ENCODE measurements at regions not wholly inside any gene's neighbourhood (a gene's known extent, or its start where the extent isn't known, plus 50 kb on each side); places are given as distances from the start of the nearest gene placed in this dataset.
"Not testable (repeated sequence)": the region's sequence is repeated elsewhere in the genome, so short reads cannot be mapped to it uniquely, and the experiment has no call there.

DNA sequence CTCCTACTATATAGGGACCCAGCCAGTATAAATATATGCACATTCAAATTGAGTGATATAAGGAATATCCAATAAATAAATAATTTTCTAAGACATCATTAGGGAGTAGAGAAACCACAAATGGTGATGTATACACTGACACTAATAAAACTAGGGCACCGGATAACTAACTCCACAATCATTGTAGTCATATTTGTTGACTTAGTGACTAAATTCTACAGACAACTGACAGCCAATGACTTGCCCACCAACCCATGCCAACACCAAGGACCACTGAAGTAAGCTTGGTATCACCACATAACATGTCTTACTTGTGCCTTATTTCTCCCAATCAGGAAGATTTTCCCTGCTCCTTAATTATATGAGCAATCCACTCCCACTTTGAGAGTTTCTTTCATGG is 139.6 kb upstream of the TRPC6 start:
- H3K9me3 ChIP-seq (ENCODE audit: control insufficient read depth, insufficient read depth, low read length) = no peaks in the 10 kb centered on the region
- H3K4me3 ChIP-seq (ENCODE audit: low read depth, low read length) = no peak overlapping the region
- no peak for DNase-seq (ENCODE audit: low read depth in 4 of 6, low spot score in 6 of 6)
- no peaks in the 10 kb centered on the region for H3K36me3 ChIP-seq (ENCODE audit: control insufficient read depth, insufficient read depth, low read length)
- no peaks in the 10 kb centered on the region for H3K27me3 ChIP-seq (ENCODE audit: control insufficient read depth, insufficient read depth, low read length)
- no peak overlapping the region for H3K27ac ChIP-seq (ENCODE audit: low read depth, low read length)
- no peaks in the 10 kb centered on the region for H3K4me1 ChIP-seq (ENCODE audit: control insufficient read depth, insufficient read depth, low read length)
- no CpG with 5 or more reads among the region's 1 CpG for WGBS (ENCODE audit: insufficient coverage)

DNA sequence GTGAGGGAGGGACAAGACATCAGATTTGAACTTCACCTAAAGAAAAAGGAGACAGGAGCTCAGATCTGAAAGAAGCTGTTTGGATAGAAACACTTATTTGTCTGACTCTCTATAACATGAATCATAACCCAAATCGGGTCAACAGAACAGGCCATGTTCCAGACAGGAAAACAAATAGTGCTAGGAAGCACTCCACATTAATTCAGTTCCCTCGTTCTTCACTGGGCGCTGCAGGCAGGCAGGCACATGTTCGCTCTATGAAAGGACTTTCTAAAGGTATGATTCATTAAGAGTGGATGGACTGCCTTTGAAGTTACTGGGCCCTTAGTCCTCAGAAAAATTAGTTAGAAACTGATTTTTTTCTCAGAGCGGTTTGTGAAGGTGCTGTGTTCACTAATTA is 137.5 kb upstream of the TRPC6 start:
- WGBS (ENCODE audit: insufficient coverage) = 93% methylated on average over 4 of the region's 5 CpGs
- H3K27me3 ChIP-seq (ENCODE audit: control insufficient read depth, insufficient read depth, low read length) = no peaks in the 10 kb centered on the region
- no peaks in the 10 kb centered on the region for H3K36me3 ChIP-seq (ENCODE audit: control insufficient read depth, insufficient read depth, low read length)
- no peaks in the 10 kb centered on the region for H3K4me1 ChIP-seq (ENCODE audit: control insufficient read depth, insufficient read depth, low read length)
- no peaks in the 10 kb centered on the region for H3K9me3 ChIP-seq (ENCODE audit: control insufficient read depth, insufficient read depth, low read length)
- H3K4me3 ChIP-seq (ENCODE audit: low read depth, low read length) = no peak overlapping the region
- DNase-seq (ENCODE audit: low read depth in 4 of 6, low spot score in 6 of 6) = no peak
- H3K27ac ChIP-seq (ENCODE audit: low read depth, low read length) = no peak overlapping the region

DNA sequence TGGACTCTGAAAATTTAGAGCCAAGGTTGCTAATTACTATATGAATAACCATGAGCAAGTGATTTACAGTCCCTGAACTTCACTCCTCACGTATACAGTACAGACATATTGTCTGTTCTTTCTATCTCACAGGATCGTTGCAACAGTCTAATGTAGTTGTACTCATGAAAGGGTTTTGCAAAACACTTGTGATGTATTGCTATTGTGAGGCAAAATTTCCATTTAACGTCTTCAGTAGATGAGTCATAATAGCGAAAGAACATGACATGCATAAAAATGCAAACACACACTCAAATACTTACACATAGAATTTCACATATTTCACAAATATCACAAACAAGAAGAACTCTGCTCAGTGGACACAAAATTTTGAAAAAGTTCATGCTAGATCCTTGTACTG is 134.6 kb upstream of the TRPC6 start:
- H3K4me1 ChIP-seq (ENCODE audit: control insufficient read depth, insufficient read depth, low read length) = no peaks in the 10 kb centered on the region
- no peaks in the 10 kb centered on the region for H3K9me3 ChIP-seq (ENCODE audit: control insufficient read depth, insufficient read depth, low read length)
- no CpG with 5 or more reads among the region's 4 CpGs for WGBS (ENCODE audit: insufficient coverage)
- H3K27ac ChIP-seq (ENCODE audit: low read depth, low read length) = no peak overlapping the region
- no peaks in the 10 kb centered on the region for H3K36me3 ChIP-seq (ENCODE audit: control insufficient read depth, insufficient read depth, low read length)
- peak in 1 of 6 donors; percentile 26 for DNase-seq (ENCODE audit: low read depth in 4 of 6, low spot score in 6 of 6)
- no peak overlapping the region for H3K4me3 ChIP-seq (ENCODE audit: low read depth, low read length)
- no peaks in the 10 kb centered on the region for H3K27me3 ChIP-seq (ENCODE audit: control insufficient read depth, insufficient read depth, low read length)

DNA sequence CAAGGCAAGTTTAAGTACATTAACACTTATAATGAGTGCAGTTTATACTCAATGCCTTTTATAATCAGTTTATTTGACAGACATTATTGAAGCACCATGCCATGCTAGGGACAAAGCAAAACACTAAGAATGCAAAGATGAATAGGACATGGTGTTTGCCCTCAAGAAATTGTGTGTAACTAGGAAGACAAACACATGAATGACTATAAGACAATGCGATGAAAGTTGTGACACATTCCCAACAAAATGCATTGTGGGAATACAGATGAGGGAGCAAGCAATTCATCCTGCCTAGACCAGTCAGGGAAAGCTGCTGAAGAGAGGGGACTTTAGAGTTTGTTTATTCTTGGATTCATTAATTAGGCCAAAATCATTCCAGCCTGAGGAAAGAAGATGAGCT is 133.8 kb upstream of the TRPC6 start:
- Histone ChIP-seq H3K27ac (ENCODE audit: low read depth, low read length) (no peak overlapping the region), H3K27me3 (ENCODE audit: control insufficient read depth, insufficient read depth, low read length) (no peaks in the 10 kb centered on the region), H3K9me3 (ENCODE audit: control insufficient read depth, insufficient read depth, low read length) (no peaks in the 10 kb centered on the region), H3K4me3 (ENCODE audit: low read depth, low read length) (no peak overlapping the region), H3K36me3 (ENCODE audit: control insufficient read depth, insufficient read depth, low read length) (no peaks in the 10 kb centered on the region), H3K4me1 (ENCODE audit: control insufficient read depth, insufficient read depth, low read length) (no peaks in the 10 kb centered on the region)
- DNase-seq (ENCODE audit: low read depth in 4 of 6, low spot score in 6 of 6) = no peak
- no CpG with 5 or more reads among the region's 1 CpG for WGBS (ENCODE audit: insufficient coverage)

DNA sequence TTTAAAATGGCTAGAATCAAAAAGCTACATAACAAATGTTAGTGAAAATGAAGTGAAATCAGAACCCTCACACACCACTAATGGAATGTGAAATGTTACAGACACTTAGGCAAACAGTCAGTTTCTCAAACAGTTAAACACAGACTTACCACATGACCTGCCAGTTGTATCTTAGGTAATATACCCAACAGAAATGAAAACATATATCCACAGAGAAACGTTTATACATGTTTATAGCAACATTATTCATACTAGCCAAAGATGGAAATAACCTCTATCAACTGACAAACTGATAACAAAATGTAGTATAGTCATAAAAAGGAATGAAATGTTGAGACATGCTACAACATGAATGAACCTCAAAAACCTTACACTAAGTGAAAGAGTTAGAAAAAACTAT is 131.5 kb upstream of the TRPC6 start:
- no peaks in the 10 kb centered on the region for H3K36me3 ChIP-seq (ENCODE audit: control insufficient read depth, insufficient read depth, low read length)
- peaks cover 3% of the 10 kb centered on the region for H3K9me3 ChIP-seq (ENCODE audit: control insufficient read depth, insufficient read depth, low read length)
- no peak for DNase-seq (ENCODE audit: low read depth in 4 of 6, low spot score in 6 of 6)
- no peak overlapping the region for H3K4me3 ChIP-seq (ENCODE audit: low read depth, low read length)
- H3K27me3 ChIP-seq (ENCODE audit: control insufficient read depth, insufficient read depth, low read length) = no peaks in the 10 kb centered on the region
- no peak overlapping the region for H3K27ac ChIP-seq (ENCODE audit: low read depth, low read length)
- H3K4me1 ChIP-seq (ENCODE audit: control insufficient read depth, insufficient read depth, low read length) = no peaks in the 10 kb centered on the region
- WGBS (ENCODE audit: insufficient coverage) = no CpG with 5 or more reads among the region's 1 CpG

DNA sequence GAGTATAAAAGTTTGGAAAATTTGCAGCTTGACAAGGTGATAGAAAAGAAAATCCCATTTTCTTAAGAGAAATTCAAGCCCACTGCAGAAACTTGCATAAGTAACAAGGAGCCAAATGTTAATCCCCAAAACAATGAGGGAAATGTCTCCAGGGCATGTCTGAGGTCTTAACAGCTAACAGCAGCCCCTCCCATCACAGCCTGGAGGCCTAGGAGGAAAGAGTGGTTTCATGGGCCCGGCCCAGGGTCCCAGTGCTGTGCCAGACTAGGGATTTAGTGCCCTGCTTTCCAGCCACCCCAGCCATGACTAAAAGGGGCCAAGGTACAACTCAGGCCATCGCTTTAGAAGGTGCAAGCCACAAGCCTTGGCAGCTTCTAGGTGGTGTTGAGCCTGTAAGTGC is 123.7 kb upstream of the TRPC6 start:
- no peak for DNase-seq (ENCODE audit: low read depth in 4 of 6, low spot score in 6 of 6)
- H3K27me3 ChIP-seq (ENCODE audit: control insufficient read depth, insufficient read depth, low read length) = no peaks in the 10 kb centered on the region
- H3K9me3 ChIP-seq (ENCODE audit: control insufficient read depth, insufficient read depth, low read length) = peaks cover 3% of the 10 kb centered on the region
- H3K4me1 ChIP-seq (ENCODE audit: control insufficient read depth, insufficient read depth, low read length) = no peaks in the 10 kb centered on the region
- WGBS (ENCODE audit: insufficient coverage) = 80% methylated on average over 2 of the region's 2 CpGs
- no peaks in the 10 kb centered on the region for H3K36me3 ChIP-seq (ENCODE audit: control insufficient read depth, insufficient read depth, low read length)
- H3K4me3 ChIP-seq (ENCODE audit: low read depth, low read length) = no peak overlapping the region
- no peak overlapping the region for H3K27ac ChIP-seq (ENCODE audit: low read depth, low read length)

DNA sequence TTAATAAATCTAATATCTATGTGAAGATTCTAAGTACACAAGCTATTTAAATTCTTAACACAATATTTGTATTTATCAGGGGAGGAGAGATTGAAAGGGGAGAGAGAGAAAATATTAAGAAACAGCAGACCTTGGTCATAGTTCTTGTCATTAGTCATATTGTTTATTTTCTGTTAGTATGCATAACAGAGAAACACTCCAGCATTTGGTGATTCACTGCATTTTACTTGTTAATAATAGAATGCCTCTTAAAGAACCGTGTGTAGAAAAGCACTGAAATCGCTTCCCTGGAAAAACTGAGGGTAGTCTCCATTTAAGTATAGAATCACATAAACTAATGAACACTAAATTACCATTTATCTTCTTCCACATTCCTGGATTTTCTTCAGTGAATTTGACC is 122.7 kb upstream of the TRPC6 start:
- Histone ChIP-seq H3K4me1 (ENCODE audit: control insufficient read depth, insufficient read depth, low read length) (no peaks in the 10 kb centered on the region), H3K36me3 (ENCODE audit: control insufficient read depth, insufficient read depth, low read length) (no peaks in the 10 kb centered on the region), H3K4me3 (ENCODE audit: low read depth, low read length) (no peak overlapping the region), H3K9me3 (ENCODE audit: control insufficient read depth, insufficient read depth, low read length) (no peaks in the 10 kb centered on the region), H3K27ac (ENCODE audit: low read depth, low read length) (no peak overlapping the region), H3K27me3 (ENCODE audit: control insufficient read depth, insufficient read depth, low read length) (no peaks in the 10 kb centered on the region)
- no peak for DNase-seq (ENCODE audit: low read depth in 4 of 6, low spot score in 6 of 6)
- WGBS (ENCODE audit: insufficient coverage) = no CpG with 5 or more reads among the region's 2 CpGs

DNA sequence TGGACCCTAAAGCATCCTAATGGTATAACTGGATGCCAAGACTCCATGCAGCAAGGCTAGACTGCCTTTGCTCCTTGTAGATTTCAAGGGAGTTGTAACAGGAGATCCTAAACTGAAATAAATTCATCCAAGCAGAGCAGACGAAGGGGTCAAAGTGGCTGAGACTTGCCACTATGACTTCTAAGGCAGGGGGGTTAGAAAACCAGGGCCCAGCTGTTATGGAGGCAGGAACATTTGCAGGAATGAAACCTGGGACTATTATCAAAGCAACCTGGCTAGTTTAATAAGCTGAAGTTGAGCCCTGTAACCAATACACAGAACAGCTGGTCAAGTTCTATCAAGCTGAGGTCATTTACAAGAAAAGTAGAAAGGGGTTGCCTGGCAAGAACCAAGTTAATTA is 122.2 kb upstream of the TRPC6 start:
- Histone ChIP-seq H3K36me3 (ENCODE audit: control insufficient read depth, insufficient read depth, low read length) (no peaks in the 10 kb centered on the region), H3K4me3 (ENCODE audit: low read depth, low read length) (no peak overlapping the region), H3K9me3 (ENCODE audit: control insufficient read depth, insufficient read depth, low read length) (no peaks in the 10 kb centered on the region), H3K4me1 (ENCODE audit: control insufficient read depth, insufficient read depth, low read length) (no peaks in the 10 kb centered on the region), H3K27ac (ENCODE audit: low read depth, low read length) (no peak overlapping the region), H3K27me3 (ENCODE audit: control insufficient read depth, insufficient read depth, low read length) (no peaks in the 10 kb centered on the region)
- no peak for DNase-seq (ENCODE audit: low read depth in 4 of 6, low spot score in 6 of 6)
- WGBS (ENCODE audit: insufficient coverage) = 57% methylated on average over 1 of the region's 1 CpG

DNA sequence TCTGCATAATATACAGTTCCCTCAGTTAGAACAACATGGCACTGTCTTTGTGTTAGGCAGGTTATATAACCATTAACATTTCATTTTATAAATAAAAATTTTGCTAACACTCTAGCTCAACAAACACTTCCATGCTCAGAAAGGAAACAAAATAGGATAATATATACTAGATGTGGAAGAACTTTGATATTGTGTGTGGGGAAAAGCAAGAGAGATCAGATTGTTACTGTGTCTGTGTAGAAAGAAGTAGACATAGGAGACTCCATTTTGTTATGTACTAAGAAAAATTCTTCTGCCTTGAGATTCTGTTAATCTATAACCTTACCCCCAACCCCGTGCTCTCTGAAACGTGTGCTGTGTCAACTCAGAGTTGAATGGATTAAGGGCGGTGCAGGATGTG is 111.1 kb upstream of the TRPC6 start:
- WGBS (ENCODE audit: insufficient coverage) = no CpG with 5 or more reads among the region's 3 CpGs

DNA sequence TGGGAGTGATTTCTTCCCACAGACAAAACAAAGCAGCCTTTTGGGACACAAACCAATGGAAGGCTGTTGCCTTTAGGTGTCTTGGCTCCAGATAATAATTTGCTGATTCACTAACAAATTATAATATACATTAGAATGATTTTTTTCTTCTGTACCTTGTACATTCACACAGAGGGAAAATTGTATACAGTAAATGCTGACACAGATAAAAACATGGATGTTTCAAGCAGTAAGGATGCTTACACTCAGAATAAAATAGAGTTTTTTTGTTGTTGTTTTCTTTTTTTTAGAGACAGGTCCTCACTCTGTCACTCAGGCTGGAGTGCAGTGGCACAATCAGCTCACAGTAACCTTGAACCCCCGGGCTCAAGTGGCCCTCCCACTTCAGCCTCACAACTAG is 109.2 kb upstream of the TRPC6 start:
- no peaks in the 10 kb centered on the region for H3K4me1 ChIP-seq (ENCODE audit: control insufficient read depth, insufficient read depth, low read length)
- WGBS (ENCODE audit: insufficient coverage) = no CpG with 5 or more reads among the region's 1 CpG
- no peaks in the 10 kb centered on the region for H3K36me3 ChIP-seq (ENCODE audit: control insufficient read depth, insufficient read depth, low read length)
- no peak overlapping the region for H3K27ac ChIP-seq (ENCODE audit: low read depth, low read length)
- no peak for DNase-seq (ENCODE audit: low read depth in 4 of 6, low spot score in 6 of 6)
- no peak overlapping the region for H3K4me3 ChIP-seq (ENCODE audit: low read depth, low read length)
- H3K27me3 ChIP-seq (ENCODE audit: control insufficient read depth, insufficient read depth, low read length) = no peaks in the 10 kb centered on the region
- H3K9me3 ChIP-seq (ENCODE audit: control insufficient read depth, insufficient read depth, low read length) = no peaks in the 10 kb centered on the region

More for the DNA sequence above, 111.1 kb upstream of the TRPC6 start:
- not testable (repeated sequence) for DNase-seq (ENCODE audit: low read depth in 4 of 6, low spot score in 6 of 6); H3K27me3 ChIP-seq (ENCODE audit: control insufficient read depth, insufficient read depth, low read length); H3K27ac ChIP-seq (ENCODE audit: low read depth, low read length); H3K36me3 ChIP-seq (ENCODE audit: control insufficient read depth, insufficient read depth, low read length); H3K4me1 ChIP-seq (ENCODE audit: control insufficient read depth, insufficient read depth, low read length); H3K9me3 ChIP-seq (ENCODE audit: control insufficient read depth, insufficient read depth, low read length); H3K4me3 ChIP-seq (ENCODE audit: low read depth, low read length)

All from spinal cord (tissue), 9 donors.